ENCODE measurements at regions not wholly inside any gene's neighbourhood (a gene's known extent, or its start where the extent isn't known, plus 50 kb on each side); places are given as distances from the start of the nearest gene placed in this dataset.
A peak's percentile ranks its signal among the peaks of the same experiment; 100 is the strongest.

DNA sequence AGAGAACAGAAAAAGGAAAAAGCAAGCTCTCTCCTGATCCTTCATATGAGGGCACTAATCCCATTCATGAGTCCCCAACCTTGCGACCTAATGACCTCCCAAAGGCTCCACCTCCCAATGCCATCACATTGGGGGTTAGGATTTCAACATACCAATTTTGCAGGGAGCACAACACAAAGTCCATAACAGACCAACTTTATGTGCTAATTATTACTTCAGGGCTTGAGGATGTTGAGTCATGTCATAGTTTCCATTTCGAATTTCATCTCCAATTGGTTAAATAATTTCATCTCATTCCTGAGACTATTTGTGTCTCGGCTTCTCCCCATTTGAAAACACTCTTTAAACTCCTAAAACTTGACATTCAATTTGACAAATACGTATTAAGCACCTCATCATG lies 69.9 kb upstream of the KLF7 start:
- Histone ChIP-seq H3K4me1 (ENCODE audit: control insufficient read depth in 1 of 2, insufficient read depth in 2 of 2, low read length in 2 of 2) (peaks cover 5 to 7% of the 10 kb centered on the region in 2 donors), H3K27me3 (ENCODE audit: control insufficient read depth in 1 of 2, insufficient read depth in 2 of 2, low read length in 2 of 2) (no peaks in the 10 kb centered on the region), H3K4me3 (ENCODE audit: low read depth in 1 of 2, low read length in 2 of 2) (no peak overlapping the region), H3K27ac (ENCODE audit: low read depth, low read length) (no peak overlapping the region), H3K36me3 (ENCODE audit: control insufficient read depth in 1 of 2, insufficient read depth in 2 of 2, low read length in 2 of 2) (no peaks in the 10 kb centered on the region), H3K9me3 (ENCODE audit: control insufficient read depth in 1 of 2, low read length in 2 of 2) (no peaks in the 10 kb centered on the region), H3K9ac (ENCODE audit: low read depth in 1 of 2, low read length in 2 of 2) (no peak overlapping the region)

DNA sequence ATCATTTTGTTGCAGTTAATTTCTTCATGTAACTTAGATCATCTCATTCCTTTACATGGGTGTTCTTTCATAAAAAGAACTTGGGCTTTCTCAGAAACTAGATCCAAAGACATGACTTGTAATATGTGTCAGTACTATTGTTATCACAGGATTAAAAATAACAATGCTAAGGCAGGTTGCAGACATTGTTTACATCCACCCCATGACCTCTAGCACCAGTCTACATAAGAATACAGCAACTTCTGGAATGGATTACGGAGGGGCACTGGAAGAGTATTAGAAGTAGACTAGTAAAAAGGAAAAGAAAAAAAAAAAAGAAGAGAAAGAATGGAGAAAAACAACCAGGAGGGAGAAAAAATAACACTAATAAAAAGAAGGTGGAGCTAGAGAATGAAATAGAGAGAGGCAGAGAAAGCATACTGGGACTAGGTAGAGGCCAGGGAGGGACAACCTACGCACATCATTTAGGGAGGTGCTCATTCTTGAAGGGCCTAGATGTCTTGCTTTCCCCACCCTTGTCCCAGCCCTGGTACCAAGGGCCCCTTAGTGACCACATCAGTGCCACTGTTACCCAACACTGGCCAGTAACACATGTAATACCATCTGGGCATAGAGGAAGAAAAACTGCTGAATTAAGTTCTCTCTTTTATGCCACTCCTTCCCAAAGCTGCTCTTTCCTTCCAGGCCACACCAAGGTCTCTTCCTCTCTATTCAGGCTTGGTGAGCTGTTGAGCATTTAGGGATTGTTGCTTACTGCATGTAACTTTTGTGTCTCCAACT lies 70.6 kb upstream of the KLF7 start:
- Histone ChIP-seq H3K9me3 (ENCODE audit: control insufficient read depth in 1 of 2, low read length in 2 of 2) (no peaks in the 10 kb centered on the region), H3K27ac (ENCODE audit: low read depth, low read length) (no peak overlapping the region)

DNA sequence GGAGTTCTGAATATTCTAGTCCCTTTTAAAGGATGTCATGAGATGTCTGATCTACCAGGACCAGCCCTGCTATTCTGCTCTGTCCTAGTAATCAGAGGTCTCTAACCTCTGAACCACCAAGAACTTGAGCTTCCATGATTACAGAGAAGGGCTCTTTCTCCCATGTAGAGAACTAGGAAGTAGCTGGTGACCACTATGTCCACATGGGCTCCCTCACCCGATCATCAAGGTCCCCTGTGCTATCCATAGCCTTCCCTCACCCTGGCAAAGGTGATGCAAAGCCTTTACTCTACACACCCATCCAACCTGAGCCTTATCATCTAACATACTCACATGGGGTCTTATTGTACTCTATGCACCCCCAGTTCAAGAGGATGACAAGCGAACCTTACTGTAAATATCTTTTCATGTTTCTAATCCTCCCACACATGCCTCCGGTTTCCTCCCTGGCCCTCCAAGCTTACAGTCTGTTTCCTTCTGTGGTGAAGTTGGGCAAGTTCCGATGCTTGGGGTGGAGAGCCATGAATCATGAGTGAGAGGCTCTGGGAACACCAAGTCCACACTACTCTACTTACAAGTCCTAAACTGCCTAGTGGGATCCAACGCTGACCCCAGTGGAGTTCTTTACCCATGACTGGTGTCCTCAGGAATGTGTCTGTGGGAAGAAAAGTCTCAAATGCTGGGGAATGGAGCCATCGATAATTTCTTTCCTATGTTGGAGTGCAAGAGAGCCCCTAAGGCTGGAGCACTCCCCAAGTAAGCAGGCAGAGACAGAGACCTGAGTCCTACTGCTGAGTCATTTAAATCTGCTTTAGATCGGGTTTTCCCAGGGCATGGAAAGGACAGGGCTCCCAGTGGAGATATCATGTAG lies 73.3 kb upstream of the KLF7 start:
- H3K36me3 ChIP-seq (ENCODE audit: control insufficient read depth in 1 of 2, insufficient read depth in 2 of 2, low read length in 2 of 2) = no peaks in the 10 kb centered on the region
- H3K27ac ChIP-seq (ENCODE audit: low read depth, low read length) = peak overlapping the region; percentile 24
- no peak overlapping the region for H3K9ac ChIP-seq (ENCODE audit: low read depth in 1 of 2, low read length in 2 of 2)
- peaks cover 5 to 9% of the 10 kb centered on the region in 2 donors for H3K4me1 ChIP-seq (ENCODE audit: control insufficient read depth in 1 of 2, insufficient read depth in 2 of 2, low read length in 2 of 2)
- no peaks in the 10 kb centered on the region for H3K9me3 ChIP-seq (ENCODE audit: control insufficient read depth in 1 of 2, low read length in 2 of 2)
- H3K4me3 ChIP-seq (ENCODE audit: low read depth in 1 of 2, low read length in 2 of 2) = no peak overlapping the region
- no peaks in the 10 kb centered on the region for H3K27me3 ChIP-seq (ENCODE audit: control insufficient read depth in 1 of 2, insufficient read depth in 2 of 2, low read length in 2 of 2)

More for the DNA sequence above, 70.6 kb upstream of the KLF7 start:
- no peaks in the 10 kb centered on the region for H3K36me3 ChIP-seq (ENCODE audit: control insufficient read depth in 1 of 2, insufficient read depth in 2 of 2, low read length in 2 of 2)
- H3K4me1 ChIP-seq (ENCODE audit: control insufficient read depth in 1 of 2, insufficient read depth in 2 of 2, low read length in 2 of 2) = peaks cover 5 to 9% of the 10 kb centered on the region in 2 donors
- H3K4me3 ChIP-seq (ENCODE audit: low read depth in 1 of 2, low read length in 2 of 2) = no peak overlapping the region
- H3K27me3 ChIP-seq (ENCODE audit: control insufficient read depth in 1 of 2, insufficient read depth in 2 of 2, low read length in 2 of 2) = no peaks in the 10 kb centered on the region
- no peak overlapping the region for H3K9ac ChIP-seq (ENCODE audit: low read depth in 1 of 2, low read length in 2 of 2)

DNA sequence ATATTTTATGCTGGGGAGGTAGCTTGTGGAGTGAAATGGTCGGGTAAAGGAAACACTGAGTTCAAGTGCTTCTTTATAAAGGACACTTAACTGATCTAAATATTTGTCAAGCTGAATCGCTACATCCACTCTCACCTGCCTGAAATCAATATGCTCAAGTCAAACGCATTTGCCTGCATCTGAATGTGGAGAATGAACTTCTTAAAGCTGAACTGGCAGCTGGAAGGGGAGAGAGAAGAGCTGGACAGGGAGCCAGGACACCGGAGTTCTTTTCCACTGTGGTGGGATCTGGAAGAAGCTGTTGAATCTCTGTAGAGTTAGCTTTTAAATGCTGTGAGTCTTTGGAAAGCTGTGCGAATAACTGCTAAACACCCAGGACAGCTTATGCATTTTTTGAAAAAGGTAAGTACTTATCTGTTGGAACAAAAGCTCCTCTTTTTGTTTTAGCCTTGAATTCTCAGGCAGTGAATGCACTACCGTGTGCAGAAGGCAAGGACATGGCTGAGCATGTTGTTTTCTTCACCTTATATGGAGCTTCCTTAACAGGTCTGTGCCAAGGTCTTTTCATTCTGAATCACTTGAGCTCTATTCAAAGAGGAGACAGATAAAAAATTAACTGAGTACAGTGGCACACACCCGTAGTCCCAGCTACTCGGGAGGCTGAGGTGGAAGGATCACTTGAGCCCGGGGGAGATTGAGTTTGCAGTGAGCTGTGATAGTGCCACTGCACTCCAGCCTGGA lies 74.2 kb upstream of the KLF7 start:
- Histone ChIP-seq H3K36me3 (ENCODE audit: control insufficient read depth in 1 of 2, insufficient read depth in 2 of 2, low read length in 2 of 2) (no peaks in the 10 kb centered on the region), H3K27me3 (ENCODE audit: control insufficient read depth in 1 of 2, insufficient read depth in 2 of 2, low read length in 2 of 2) (no peaks in the 10 kb centered on the region), H3K4me3 (ENCODE audit: low read depth in 1 of 2, low read length in 2 of 2) (no peak overlapping the region), H3K9ac (ENCODE audit: low read depth in 1 of 2, low read length in 2 of 2) (no peak overlapping the region), H3K4me1 (ENCODE audit: control insufficient read depth in 1 of 2, insufficient read depth in 2 of 2, low read length in 2 of 2) (peaks cover 5 to 9% of the 10 kb centered on the region in 2 donors), H3K27ac (ENCODE audit: low read depth, low read length) (no peak overlapping the region), H3K9me3 (ENCODE audit: control insufficient read depth in 1 of 2, low read length in 2 of 2) (no peaks in the 10 kb centered on the region)

DNA sequence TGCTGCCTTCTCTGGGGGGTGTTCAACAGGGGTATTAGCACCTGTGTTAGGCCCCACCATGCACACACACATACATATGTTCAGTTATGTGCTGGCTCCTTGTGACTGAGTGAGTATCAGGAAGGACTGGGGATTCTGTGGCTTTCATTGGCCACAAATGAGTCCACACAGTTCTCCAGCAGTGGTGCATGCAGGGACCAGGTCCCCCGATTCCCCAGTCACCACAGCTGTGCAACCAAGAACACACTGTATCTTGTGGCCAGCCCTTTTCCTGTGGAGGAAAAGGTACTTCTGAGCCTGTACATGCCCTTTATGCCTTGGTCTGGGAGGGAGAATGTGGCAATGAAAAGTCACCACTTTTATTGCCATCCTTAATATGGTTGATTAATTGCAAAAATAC lies 74.9 kb upstream of the KLF7 start:
- no peak overlapping the region for H3K9ac ChIP-seq (ENCODE audit: low read depth in 1 of 2, low read length in 2 of 2)
- no peaks in the 10 kb centered on the region for H3K36me3 ChIP-seq (ENCODE audit: control insufficient read depth in 1 of 2, insufficient read depth in 2 of 2, low read length in 2 of 2)
- H3K27ac ChIP-seq (ENCODE audit: low read depth, low read length) = no peak overlapping the region
- H3K9me3 ChIP-seq (ENCODE audit: control insufficient read depth in 1 of 2, low read length in 2 of 2) = no peaks in the 10 kb centered on the region
- no peak overlapping the region for H3K4me3 ChIP-seq (ENCODE audit: low read depth in 1 of 2, low read length in 2 of 2)
- H3K4me1 ChIP-seq (ENCODE audit: control insufficient read depth in 1 of 2, insufficient read depth in 2 of 2, low read length in 2 of 2) = peaks cover 5 to 9% of the 10 kb centered on the region in 2 donors
- no peaks in the 10 kb centered on the region for H3K27me3 ChIP-seq (ENCODE audit: control insufficient read depth in 1 of 2, insufficient read depth in 2 of 2, low read length in 2 of 2)

DNA sequence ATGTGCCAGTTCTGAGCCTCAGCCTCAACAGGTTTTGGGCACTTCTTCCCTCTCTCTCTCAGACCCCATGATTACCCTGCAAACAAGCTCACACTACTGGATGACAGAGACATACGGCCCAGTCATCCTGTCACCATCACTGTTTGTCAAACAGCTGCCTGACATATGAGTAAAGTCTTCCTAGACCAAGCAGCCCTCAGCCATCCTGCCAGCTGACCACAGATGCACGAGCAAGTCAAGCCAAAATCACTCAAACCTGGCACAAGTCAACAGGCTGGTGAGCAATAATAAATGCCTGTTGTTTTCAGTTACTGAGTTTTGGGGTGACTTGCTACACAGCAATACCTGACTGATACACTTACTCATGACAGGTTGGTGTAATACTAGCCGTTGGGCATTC lies 75.5 kb upstream of the KLF7 start:
- Histone ChIP-seq H3K9ac (ENCODE audit: low read depth in 1 of 2, low read length in 2 of 2) (no peak overlapping the region), H3K9me3 (ENCODE audit: control insufficient read depth in 1 of 2, low read length in 2 of 2) (no peaks in the 10 kb centered on the region), H3K36me3 (ENCODE audit: control insufficient read depth in 1 of 2, insufficient read depth in 2 of 2, low read length in 2 of 2) (no peaks in the 10 kb centered on the region), H3K27ac (ENCODE audit: low read depth, low read length) (no peak overlapping the region), H3K4me3 (ENCODE audit: low read depth in 1 of 2, low read length in 2 of 2) (no peak overlapping the region), H3K27me3 (ENCODE audit: control insufficient read depth in 1 of 2, insufficient read depth in 2 of 2, low read length in 2 of 2) (no peaks in the 10 kb centered on the region), H3K4me1 (ENCODE audit: control insufficient read depth in 1 of 2, insufficient read depth in 2 of 2, low read length in 2 of 2) (peaks cover 5 to 9% of the 10 kb centered on the region in 2 donors)

DNA sequence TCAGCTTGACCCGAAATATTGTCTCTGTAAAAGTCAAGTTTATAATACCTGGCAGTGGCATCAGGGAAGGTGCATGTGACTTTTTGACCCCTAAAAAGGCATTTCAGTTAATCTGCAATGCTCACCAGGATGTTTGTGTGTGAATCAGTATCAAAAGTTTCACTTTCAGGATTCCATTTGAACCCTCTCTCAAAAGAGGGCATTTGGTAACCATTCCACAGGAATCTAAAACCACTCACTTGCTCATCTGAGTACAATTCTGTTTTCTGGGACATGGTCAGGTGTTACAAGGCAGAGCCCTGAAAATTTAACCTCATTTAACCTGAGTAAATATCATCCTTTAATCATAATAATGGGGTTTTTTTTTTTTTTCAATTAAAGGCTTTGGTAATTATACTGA lies 77.9 kb upstream of the KLF7 start:
- Histone ChIP-seq H3K9me3 (ENCODE audit: control insufficient read depth in 1 of 2, low read length in 2 of 2) (no peaks in the 10 kb centered on the region), H3K27me3 (ENCODE audit: control insufficient read depth in 1 of 2, insufficient read depth in 2 of 2, low read length in 2 of 2) (no peaks in the 10 kb centered on the region), H3K4me1 (ENCODE audit: control insufficient read depth in 1 of 2, insufficient read depth in 2 of 2, low read length in 2 of 2) (peaks cover 5 to 9% of the 10 kb centered on the region in 2 donors), H3K4me3 (ENCODE audit: low read depth in 1 of 2, low read length in 2 of 2) (no peak overlapping the region), H3K36me3 (ENCODE audit: control insufficient read depth in 1 of 2, insufficient read depth in 2 of 2, low read length in 2 of 2) (no peaks in the 10 kb centered on the region), H3K27ac (ENCODE audit: low read depth, low read length) (no peak overlapping the region), H3K9ac (ENCODE audit: low read depth in 1 of 2, low read length in 2 of 2) (no peak overlapping the region)

DNA sequence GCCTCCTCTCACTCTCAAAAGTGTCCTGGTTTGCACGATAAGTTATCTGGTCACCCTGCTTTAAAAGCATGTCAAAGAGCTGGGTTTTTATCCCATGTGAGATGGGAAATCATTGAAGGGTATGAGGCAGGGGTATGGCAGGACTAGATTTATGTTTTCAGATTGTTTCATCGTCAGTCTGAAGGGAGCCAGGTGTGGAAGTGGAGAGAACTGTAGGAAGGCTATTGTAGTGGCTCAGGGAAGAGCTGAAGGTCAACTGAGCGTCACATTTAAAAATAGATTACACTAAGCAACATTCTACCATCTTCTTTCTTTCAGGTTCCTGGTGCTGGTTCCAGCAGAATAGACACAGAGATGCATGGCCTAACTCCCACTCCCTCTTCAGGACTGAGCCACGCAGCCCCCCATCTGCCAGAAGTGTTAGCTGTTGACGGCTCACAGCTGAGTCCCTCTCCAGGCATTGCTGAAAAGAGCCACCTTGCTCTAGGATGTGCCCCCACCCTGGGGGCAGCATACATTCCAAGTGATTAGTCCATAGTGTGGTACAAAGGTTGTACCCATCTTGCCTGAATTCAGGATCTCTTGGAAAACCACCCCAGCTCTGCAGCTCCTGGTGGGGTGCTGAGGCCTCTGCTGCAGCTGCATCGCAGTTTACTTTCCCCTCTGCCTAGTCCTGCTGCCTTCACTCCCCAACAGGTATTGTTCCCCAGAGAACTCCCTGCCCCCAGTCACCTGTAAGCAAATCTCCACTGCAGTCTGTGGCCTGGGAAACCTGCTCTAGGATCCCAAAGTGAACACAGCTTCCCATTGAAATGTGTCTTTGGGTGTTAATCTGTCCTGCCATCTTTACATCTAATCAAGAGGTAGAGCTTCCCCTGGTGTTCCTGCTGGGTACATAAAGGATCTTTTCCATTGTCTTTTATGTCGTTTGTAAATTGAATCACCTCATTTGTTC lies 79.5 kb upstream of the KLF7 start:
- H3K36me3 ChIP-seq (ENCODE audit: control insufficient read depth in 1 of 2, insufficient read depth in 2 of 2, low read length in 2 of 2) = no peaks in the 10 kb centered on the region
- no peak overlapping the region for H3K27ac ChIP-seq (ENCODE audit: low read depth, low read length)
- H3K4me1 ChIP-seq (ENCODE audit: control insufficient read depth in 1 of 2, insufficient read depth in 2 of 2, low read length in 2 of 2) = peaks cover 0 to 6% of the 10 kb centered on the region in 2 donors
- H3K27me3 ChIP-seq (ENCODE audit: control insufficient read depth in 1 of 2, insufficient read depth in 2 of 2, low read length in 2 of 2) = no peaks in the 10 kb centered on the region
- H3K9ac ChIP-seq (ENCODE audit: low read depth in 1 of 2, low read length in 2 of 2) = no peak overlapping the region
- H3K4me3 ChIP-seq (ENCODE audit: low read depth in 1 of 2, low read length in 2 of 2) = no peak overlapping the region
- no peaks in the 10 kb centered on the region for H3K9me3 ChIP-seq (ENCODE audit: control insufficient read depth in 1 of 2, low read length in 2 of 2)

DNA sequence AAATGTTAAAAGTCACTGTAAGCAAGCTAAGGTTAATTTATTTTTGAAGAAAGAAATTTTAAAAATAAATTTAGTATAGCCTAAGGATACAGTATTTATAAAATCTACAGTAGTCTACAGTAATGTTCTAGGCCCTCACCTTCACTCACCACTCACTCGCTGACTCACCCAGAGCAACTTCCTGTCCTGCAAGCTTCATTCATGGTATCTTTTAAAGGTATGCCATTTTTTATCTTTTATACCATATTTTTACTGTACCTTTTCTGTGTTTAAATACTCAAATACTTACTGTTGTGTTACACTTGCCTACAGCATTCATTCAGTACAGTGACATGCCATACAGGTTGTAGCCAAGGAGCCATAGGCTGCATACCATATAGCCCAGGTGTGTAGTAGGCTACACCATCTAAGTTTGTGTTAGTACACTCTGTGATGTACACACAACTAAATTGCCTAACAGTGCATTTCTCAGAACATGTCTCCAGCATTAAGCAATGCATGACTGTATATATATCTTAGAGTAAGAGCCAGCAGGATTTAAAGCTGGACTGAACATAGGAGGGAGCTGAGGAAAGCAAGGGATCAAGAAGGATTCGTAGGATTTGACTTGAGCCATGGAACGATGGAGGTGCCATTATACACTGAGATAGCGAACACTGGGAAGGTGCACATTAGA lies 83.1 kb upstream of the KLF7 start:
- H3K27me3 ChIP-seq (ENCODE audit: control insufficient read depth in 1 of 2, insufficient read depth in 2 of 2, low read length in 2 of 2) = no peaks in the 10 kb centered on the region
- no peak overlapping the region for H3K27ac ChIP-seq (ENCODE audit: low read depth, low read length)
- no peaks in the 10 kb centered on the region for H3K9me3 ChIP-seq (ENCODE audit: control insufficient read depth in 1 of 2, low read length in 2 of 2)
- H3K4me1 ChIP-seq (ENCODE audit: control insufficient read depth in 1 of 2, insufficient read depth in 2 of 2, low read length in 2 of 2) = no peaks in the 10 kb centered on the region
- H3K36me3 ChIP-seq (ENCODE audit: control insufficient read depth in 1 of 2, insufficient read depth in 2 of 2, low read length in 2 of 2) = no peaks in the 10 kb centered on the region
- no peak overlapping the region for H3K9ac ChIP-seq (ENCODE audit: low read depth in 1 of 2, low read length in 2 of 2)
- H3K4me3 ChIP-seq (ENCODE audit: low read depth in 1 of 2, low read length in 2 of 2) = no peak overlapping the region

Measured in duodenal mucosa (tissue), 2 donors.